GM12878 (cell line): ENCODE measurements at regions not wholly inside any gene's neighbourhood (a gene's known extent, or its start where the extent isn't known, plus 50 kb on each side); places are given as distances from the start of the nearest gene placed in this dataset.
"Not testable (repeated sequence)": the region's sequence is repeated elsewhere in the genome, so short reads cannot be mapped to it uniquely, and the experiment has no call there.

Source experiments
- ATAC-seq: fragments of 200-7000 bp; cut with Tn5 transposase; 3 replicates; pipeline ENCODE4 v1.9.1; 2020; ENCODE audit warnings: mild to moderate bottlenecking, moderate library complexity
- BruUV-seq: library from RNA; stranded (reverse); fragments of 400-500 nt; replicated peaks from 2 replicates; lab custom pipeline; 2021; lab: Mats Ljungman, UMichigan
- CTCF ChIA-PET: fragments of 300-600 bp; sonication (Branson Sonifier 250); formaldehyde crosslinking; extraction: SDS; loops from one replicate; lab custom pipeline; 2021; ENCODE audit warnings: inconsistent platforms; lab: Yijun Ruan, JAX
- POLR2A ChIA-PET: fragments of 350-600 bp; formaldehyde crosslinking; extraction: SDS; loops from one replicate; lab custom pipeline; 2021; ENCODE audit warnings: inconsistent platforms; lab: Charles Lee
- RAD21 ChIA-PET: fragments of 300-600 bp; sonication (Branson Sonifier 250); formaldehyde crosslinking; loops from one replicate; lab custom pipeline; 2023; ENCODE audit warnings: antibody characterized with exemption; ENCODE audit not compliant: unreplicated experiment; lab: Charles Lee
- SMC1A ChIA-PET: fragments of 300-600 bp; sonication (Branson Sonifier 250); formaldehyde crosslinking; loops from one replicate; lab custom pipeline; 2023; ENCODE audit not compliant: unreplicated experiment, uncharacterized antibody; lab: Charles Lee
- DNase-seq: peaks from one replicate; pipeline ENCODE4 v3.0.0-alpha.2; 2011; ENCODE audit warnings: low read depth, low spot score
- FAIRE-seq: peaks from 3 replicates; lab custom pipeline; 2011; peaks lifted over from hg19 to GRCh38; lab: Jason Lieb, UNC
- H2AFZ ChIP-seq: 2 replicates; pipeline ENCODE4 v1.6.0; 2011; ENCODE audit warnings: low read depth, low read length, control low read depth; ENCODE audit not compliant: control insufficient read depth
- H3K27ac ChIP-seq: 2 replicates; pipeline ENCODE4 v1.5.1; 2011; ENCODE audit warnings: control low read depth; ENCODE audit not compliant: control insufficient read depth, insufficient read depth
- H3K27me3 ChIP-seq, 2 experiments: replicated peaks in 1 of 2; 2 replicates each; pipeline versions ENCODE4 v1.6.0 to v1.6.1; 2011; ENCODE audit warnings: low read length in 1 of 2; ENCODE audit not compliant: control insufficient read depth in 2 of 2, insufficient read depth in 2 of 2
- H3K36me3 ChIP-seq, 2 experiments: 2 replicates each; pipeline ENCODE4 v1.5.1; 2011; ENCODE audit warnings: low read length in 1 of 2; ENCODE audit not compliant: control insufficient read depth in 2 of 2, insufficient read depth in 2 of 2
- H3K4me1 ChIP-seq: 2 replicates; pipeline ENCODE4 v1.6.1; 2011; ENCODE audit warnings: mild to moderate bottlenecking, low read length, moderate library complexity, mixed read lengths; ENCODE audit not compliant: control insufficient read depth, insufficient read depth
- H3K4me2 ChIP-seq: 2 replicates; pipeline ENCODE4 v1.6.0; 2011; ENCODE audit warnings: control low read depth; ENCODE audit not compliant: control insufficient read depth, insufficient read depth
- H3K4me3 ChIP-seq: fragments of 200-600 bp; sonication (generic); 2 replicates; pipeline ENCODE4 v1.5.1; 2016
- H3K79me2 ChIP-seq: 2 replicates; pipeline ENCODE4 v1.6.0; 2011; ENCODE audit warnings: low read length; ENCODE audit not compliant: control insufficient read depth, insufficient read depth
- H3K9ac ChIP-seq: 2 replicates; pipeline ENCODE4 v1.8.0; 2011; ENCODE audit warnings: low read length, control low read depth, mixed read lengths; ENCODE audit not compliant: control insufficient read depth, insufficient read depth
- H3K9me3 ChIP-seq: replicated peaks from 3 replicates; pipeline ENCODE4 v1.5.1; 2011; ENCODE audit warnings: mild to moderate bottlenecking, low read length; ENCODE audit not compliant: control insufficient read depth, insufficient read depth
- H4K20me1 ChIP-seq: 2 replicates; pipeline ENCODE4 v1.6.0; 2011; ENCODE audit not compliant: control insufficient read depth, insufficient read depth
- NBN ChIP-seq: fragments of 450-650 bp; IDR thresholded peaks from 2 replicates; pipeline ENCODE4 v1.6.1; 2016
- TARDBP ChIP-seq: IDR thresholded peaks from 2 replicates; pipeline ENCODE4 v1.6.1; 2016; ENCODE audit warnings: borderline replicate concordance
- in situ Hi-C: fragments of 300-500 bp; cut with MboI; formaldehyde crosslinking; loops from 9 replicates; pipeline ENCODE4 v1.14.3; 2018; ENCODE audit warnings: mixed read lengths
- intact Hi-C: fragments of 100-400 bp; cut with micrococcal nuclease; formaldehyde crosslinking; loops from one replicate; pipeline ENCODE4 v1.14.2; 2022; ENCODE audit not compliant: unreplicated experiment
- TF ChIP-seq, protein P1 (sequence below): IDR thresholded peaks from 2 replicates; pipeline ENCODE4 v1.6.1; 2011; ENCODE audit warnings: mild to moderate bottlenecking, low read depth, low read length, moderate library complexity; ENCODE audit not compliant: insufficient replicate concordance
- TF ChIP-seq, protein P2 (sequence below): fragments of 450-650 bp; IDR thresholded peaks from 2 replicates; pipeline ENCODE4 v1.6.1; 2017; ENCODE audit warnings: mild to moderate bottlenecking, low read depth, inconsistent platforms; ENCODE audit not compliant: poor library complexity, severe bottlenecking
- TF ChIP-seq, protein P3 (sequence below): IDR thresholded peaks from 2 replicates; pipeline ENCODE4 v1.6.1; 2011; ENCODE audit warnings: borderline replicate concordance, low read depth, mild to moderate bottlenecking, moderate library complexity, low read length; ENCODE audit not compliant: insufficient read depth, poor library complexity, severe bottlenecking

DNA sequence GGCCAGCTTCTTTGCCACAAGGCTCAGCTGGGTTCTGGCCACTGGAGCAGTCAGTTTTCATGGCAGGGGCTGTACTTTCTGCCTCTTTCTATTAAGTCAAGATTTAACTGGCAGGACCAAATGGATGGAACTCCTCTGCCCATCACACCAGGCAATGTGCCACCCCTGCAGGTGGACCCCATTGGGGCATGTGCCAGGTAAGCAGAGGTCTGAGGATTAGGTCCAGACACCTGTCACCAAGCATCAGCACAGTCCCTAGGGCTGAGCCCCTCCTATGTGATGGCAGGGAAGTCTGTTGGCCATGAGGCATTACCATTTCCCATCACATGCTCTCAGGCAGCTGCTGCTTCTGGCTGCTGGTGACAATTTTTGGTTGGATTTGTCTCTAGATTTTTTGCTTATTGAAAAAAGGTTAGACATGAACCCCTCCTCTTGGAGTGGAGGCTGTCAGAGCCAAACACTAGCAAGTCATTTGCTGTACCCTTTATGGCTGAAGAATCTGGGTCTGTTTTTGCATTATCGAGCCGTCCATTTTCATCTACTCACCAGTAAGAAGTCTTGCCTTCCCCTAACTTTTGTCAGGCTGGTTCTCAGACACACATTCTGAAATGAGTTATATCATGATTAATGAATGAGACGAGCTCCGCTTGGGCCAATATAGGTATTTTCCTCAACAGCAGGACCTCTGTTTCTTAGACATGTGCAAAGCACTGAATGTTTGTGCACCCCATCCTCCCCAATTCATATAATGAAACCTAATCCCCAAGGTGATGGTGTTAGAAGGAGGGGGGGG, 328.0 kb downstream of the TSN start (continued):
- TF ChIP-seq, protein P1, sequence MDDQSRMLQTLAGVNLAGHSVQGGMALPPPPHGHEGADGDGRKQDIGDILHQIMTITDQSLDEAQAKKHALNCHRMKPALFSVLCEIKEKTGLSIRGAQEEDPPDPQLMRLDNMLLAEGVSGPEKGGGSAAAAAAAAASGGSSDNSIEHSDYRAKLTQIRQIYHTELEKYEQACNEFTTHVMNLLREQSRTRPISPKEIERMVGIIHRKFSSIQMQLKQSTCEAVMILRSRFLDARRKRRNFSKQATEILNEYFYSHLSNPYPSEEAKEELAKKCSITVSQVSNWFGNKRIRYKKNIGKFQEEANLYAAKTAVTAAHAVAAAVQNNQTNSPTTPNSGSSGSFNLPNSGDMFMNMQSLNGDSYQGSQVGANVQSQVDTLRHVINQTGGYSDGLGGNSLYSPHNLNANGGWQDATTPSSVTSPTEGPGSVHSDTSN: no peak
- TF ChIP-seq TARDBP (no peak), NBN (no peak)
- TF ChIP-seq, protein P2, sequence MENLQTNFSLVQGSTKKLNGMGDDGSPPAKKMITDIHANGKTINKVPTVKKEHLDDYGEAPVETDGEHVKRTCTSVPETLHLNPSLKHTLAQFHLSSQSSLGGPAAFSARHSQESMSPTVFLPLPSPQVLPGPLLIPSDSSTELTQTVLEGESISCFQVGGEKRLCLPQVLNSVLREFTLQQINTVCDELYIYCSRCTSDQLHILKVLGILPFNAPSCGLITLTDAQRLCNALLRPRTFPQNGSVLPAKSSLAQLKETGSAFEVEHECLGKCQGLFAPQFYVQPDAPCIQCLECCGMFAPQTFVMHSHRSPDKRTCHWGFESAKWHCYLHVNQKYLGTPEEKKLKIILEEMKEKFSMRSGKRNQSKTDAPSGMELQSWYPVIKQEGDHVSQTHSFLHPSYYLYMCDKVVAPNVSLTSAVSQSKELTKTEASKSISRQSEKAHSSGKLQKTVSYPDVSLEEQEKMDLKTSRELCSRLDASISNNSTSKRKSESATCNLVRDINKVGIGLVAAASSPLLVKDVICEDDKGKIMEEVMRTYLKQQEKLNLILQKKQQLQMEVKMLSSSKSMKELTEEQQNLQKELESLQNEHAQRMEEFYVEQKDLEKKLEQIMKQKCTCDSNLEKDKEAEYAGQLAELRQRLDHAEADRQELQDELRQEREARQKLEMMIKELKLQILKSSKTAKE: no peak
- TF ChIP-seq, protein P3, sequence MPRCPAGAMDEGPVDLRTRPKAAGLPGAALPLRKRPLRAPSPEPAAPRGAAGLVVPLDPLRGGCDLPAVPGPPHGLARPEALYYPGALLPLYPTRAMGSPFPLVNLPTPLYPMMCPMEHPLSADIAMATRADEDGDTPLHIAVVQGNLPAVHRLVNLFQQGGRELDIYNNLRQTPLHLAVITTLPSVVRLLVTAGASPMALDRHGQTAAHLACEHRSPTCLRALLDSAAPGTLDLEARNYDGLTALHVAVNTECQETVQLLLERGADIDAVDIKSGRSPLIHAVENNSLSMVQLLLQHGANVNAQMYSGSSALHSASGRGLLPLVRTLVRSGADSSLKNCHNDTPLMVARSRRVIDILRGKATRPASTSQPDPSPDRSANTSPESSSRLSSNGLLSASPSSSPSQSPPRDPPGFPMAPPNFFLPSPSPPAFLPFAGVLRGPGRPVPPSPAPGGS: no peak
- TF ChIP-seq, all 136 proteins: peak for 0

DNA sequence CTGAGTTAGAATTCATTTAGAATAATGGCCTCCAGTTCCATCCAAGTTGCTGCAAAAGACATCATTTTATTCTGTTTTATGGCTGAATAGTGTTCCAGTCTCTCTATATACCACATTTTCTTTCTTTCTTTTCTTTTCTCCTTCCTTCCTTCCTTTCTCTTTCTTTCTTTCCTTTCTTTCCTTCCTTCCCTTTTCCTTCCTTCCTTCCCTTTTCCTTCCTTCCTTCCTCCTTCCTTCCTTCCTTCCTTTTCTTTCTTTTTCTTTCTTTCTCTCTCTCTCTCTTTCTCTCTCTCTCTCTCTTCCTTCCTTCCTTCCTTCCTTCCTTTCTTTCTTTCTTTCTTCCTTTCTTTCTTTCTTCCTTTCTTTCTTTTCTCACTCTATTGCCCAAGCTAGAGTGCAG, 330.2 kb downstream of the TSN start:
- in situ Hi-C loops, DNase-seq, BruUV-seq, H3K27ac ChIP-seq, H3K4me1 ChIP-seq, H3K79me2 ChIP-seq, H3K9me3 ChIP-seq, FAIRE-seq, H3K4me2 ChIP-seq, SMC1A ChIA-PET, H2AFZ ChIP-seq, RAD21 ChIA-PET, H3K36me3 ChIP-seq, H3K27me3 ChIP-seq, ATAC-seq, intact Hi-C loops, POLR2A ChIA-PET, H3K4me3 ChIP-seq, H3K9ac ChIP-seq, H4K20me1 ChIP-seq: not testable (repeated sequence)
- CTCF ChIA-PET: interaction anchor here (0.7 kb wide), 2 partner anchors 82 to 690 kb away, joined by 3 to 5 read pairs; no protein-coding TSS in a partner anchor
